Gastrocnemius medialis (tissue), 4 donors: ENCODE measurements at regions not wholly inside any gene's neighbourhood (a gene's known extent, or its start where the extent isn't known, plus 50 kb on each side); places are given as distances from the start of the nearest gene placed in this dataset.

Experiments
- CTCF ChIP-seq, 5 experiments: fragments of 450-650 bp in 3 of 5; fragments of 200-600 bp in 2 of 5; sonication (generic) in 2 of 5; IDR thresholded peaks in 4 of 5; conservative IDR thresholded peaks in 1 of 5; 1 replicate in 4 of 5; 2 replicates in 1 of 5; pipeline ENCODE4 v1.5.1; 2016 to 2019; ENCODE audit warnings: antibody characterized with exemption in 5 of 5, mild to moderate bottlenecking in 3 of 5, moderate library complexity in 3 of 5
- POLR2A ChIP-seq, 2 donors: fragments of 450-650 bp; IDR thresholded peaks; one replicate each; pipeline ENCODE4 v1.6.1; 2017; ENCODE audit warnings: antibody characterized with exemption in 2 of 2, mild to moderate bottlenecking in 2 of 2, moderate library complexity in 2 of 2

- TF ChIP-seq CTCF (IDR thresholded peaks at IDR 0.05 in 4 of 5, conservative IDR thresholded peaks at IDR 0.05 in 1 of 5) (no peak), POLR2A (IDR thresholded peaks at IDR 0.05) (no peak)
These were observed 176.5 kb upstream of the COPS8 start for GRCh38 chr2:236909193-236909504.
